Rectal smooth muscle tissue (tissue), 1 donor: ENCODE measurements at regions not wholly inside any gene's neighbourhood (a gene's known extent, or its start where the extent isn't known, plus 50 kb on each side); places are given as distances from the start of the nearest gene placed in this dataset.

Experiments
- H3K27ac ChIP-seq: one replicate; pipeline ENCODE4 v1.7.0; 2013; ENCODE audit warnings: low read depth, low read length, inconsistent platforms
- H3K27me3 ChIP-seq: one replicate; pipeline ENCODE4 v1.7.0; 2013; ENCODE audit warnings: low read length; ENCODE audit not compliant: control insufficient read depth, insufficient read depth
- H3K36me3 ChIP-seq: one replicate; pipeline ENCODE4 v1.7.0; 2013; ENCODE audit warnings: low read length; ENCODE audit not compliant: control insufficient read depth, insufficient read depth
- H3K4me1 ChIP-seq: one replicate; pipeline ENCODE4 v1.7.0; 2013; ENCODE audit warnings: low read length; ENCODE audit not compliant: control insufficient read depth, insufficient read depth
- H3K4me3 ChIP-seq: one replicate; pipeline ENCODE4 v1.7.0; 2013; ENCODE audit warnings: low read length
- H3K9ac ChIP-seq: one replicate; pipeline ENCODE4 v1.7.0; 2013; ENCODE audit warnings: low read length

- Histone ChIP-seq H3K9ac (no peak overlapping the region), H3K4me1 (no peaks in the 10 kb centered on the region), H3K27me3 (no peaks in the 10 kb centered on the region), H3K36me3 (no peaks in the 10 kb centered on the region), H3K4me3 (no peak overlapping the region), H3K27ac (no peak overlapping the region)
Observed at GRCh38 chr3:165434516-165434915, 238.3 kb upstream of the SLITRK3 start.

- no peaks in the 10 kb centered on the region for H3K27me3 ChIP-seq
- no peaks in the 10 kb centered on the region for H3K36me3 ChIP-seq
- no peak overlapping the region for H3K27ac ChIP-seq
- H3K4me1 ChIP-seq = no peaks in the 10 kb centered on the region
- no peak overlapping the region for H3K9ac ChIP-seq
- H3K4me3 ChIP-seq = no peak overlapping the region
Observed at GRCh38 chr3:165406425-165406824, 210.2 kb upstream of the SLITRK3 start.

GRCh38 chr3:165404357-165405027 lies 208.3 kb upstream of the SLITRK3 start:
- Histone ChIP-seq H3K9ac (no peak overlapping the region), H3K4me3 (no peak overlapping the region), H3K27ac (no peak overlapping the region), H3K27me3 (no peaks in the 10 kb centered on the region), H3K36me3 (no peaks in the 10 kb centered on the region), H3K4me1 (no peaks in the 10 kb centered on the region)

- no peak overlapping the region for H3K9ac ChIP-seq
- H3K4me3 ChIP-seq = no peak overlapping the region
- no peaks in the 10 kb centered on the region for H3K27me3 ChIP-seq
- H3K27ac ChIP-seq = no peak overlapping the region
- no peaks in the 10 kb centered on the region for H3K36me3 ChIP-seq
- H3K4me1 ChIP-seq = no peaks in the 10 kb centered on the region
Observed at GRCh38 chr3:165403666-165404065, 207.5 kb upstream of the SLITRK3 start.

- Histone ChIP-seq H3K4me1 (no peaks in the 10 kb centered on the region), H3K9ac (no peak overlapping the region), H3K36me3 (no peaks in the 10 kb centered on the region), H3K4me3 (no peak overlapping the region), H3K27me3 (no peaks in the 10 kb centered on the region), H3K27ac (no peak overlapping the region)
Observed at GRCh38 chr3:165395188-165395587, 199.0 kb upstream of the SLITRK3 start.

- H3K27me3 ChIP-seq = no peaks in the 10 kb centered on the region
- no peaks in the 10 kb centered on the region for H3K4me1 ChIP-seq
- H3K27ac ChIP-seq = no peak overlapping the region
- no peaks in the 10 kb centered on the region for H3K36me3 ChIP-seq
- no peak overlapping the region for H3K9ac ChIP-seq
- no peak overlapping the region for H3K4me3 ChIP-seq
Observed at GRCh38 chr3:165393461-165393860, 197.3 kb upstream of the SLITRK3 start.

GRCh38 chr3:165390166-165390565 lies 194.0 kb upstream of the SLITRK3 start:
- no peaks in the 10 kb centered on the region for H3K27me3 ChIP-seq
- H3K27ac ChIP-seq = no peak overlapping the region
- no peak overlapping the region for H3K4me3 ChIP-seq
- H3K4me1 ChIP-seq = no peaks in the 10 kb centered on the region
- H3K9ac ChIP-seq = no peak overlapping the region
- H3K36me3 ChIP-seq = no peaks in the 10 kb centered on the region

GRCh38 chr3:165389653-165390052 lies 193.5 kb upstream of the SLITRK3 start:
- H3K9ac ChIP-seq = no peak overlapping the region
- no peak overlapping the region for H3K27ac ChIP-seq
- H3K4me1 ChIP-seq = no peaks in the 10 kb centered on the region
- no peaks in the 10 kb centered on the region for H3K36me3 ChIP-seq
- no peak overlapping the region for H3K4me3 ChIP-seq
- no peaks in the 10 kb centered on the region for H3K27me3 ChIP-seq

GRCh38 chr3:165389064-165389463 lies 192.9 kb upstream of the SLITRK3 start:
- H3K27me3 ChIP-seq = no peaks in the 10 kb centered on the region
- H3K36me3 ChIP-seq = no peaks in the 10 kb centered on the region
- H3K9ac ChIP-seq = no peak overlapping the region
- no peak overlapping the region for H3K4me3 ChIP-seq
- H3K4me1 ChIP-seq = no peaks in the 10 kb centered on the region
- no peak overlapping the region for H3K27ac ChIP-seq

- Histone ChIP-seq H3K27me3 (no peaks in the 10 kb centered on the region), H3K4me1 (no peaks in the 10 kb centered on the region), H3K27ac (no peak overlapping the region), H3K4me3 (no peak overlapping the region), H3K36me3 (no peaks in the 10 kb centered on the region), H3K9ac (no peak overlapping the region)
Observed at GRCh38 chr3:165383381-165383780, 187.2 kb upstream of the SLITRK3 start.

GRCh38 chr3:165382672-165383071 lies 186.5 kb upstream of the SLITRK3 start:
- Histone ChIP-seq H3K4me1 (no peaks in the 10 kb centered on the region), H3K4me3 (no peak overlapping the region), H3K27me3 (no peaks in the 10 kb centered on the region), H3K27ac (no peak overlapping the region), H3K36me3 (no peaks in the 10 kb centered on the region), H3K9ac (no peak overlapping the region)

GRCh38 chr3:165378761-165379160 lies 182.6 kb upstream of the SLITRK3 start:
- H3K4me3 ChIP-seq = no peak overlapping the region
- H3K9ac ChIP-seq = no peak overlapping the region
- no peaks in the 10 kb centered on the region for H3K27me3 ChIP-seq
- no peaks in the 10 kb centered on the region for H3K4me1 ChIP-seq
- no peak overlapping the region for H3K27ac ChIP-seq
- H3K36me3 ChIP-seq = no peaks in the 10 kb centered on the region

- no peak overlapping the region for H3K4me3 ChIP-seq
- no peak overlapping the region for H3K9ac ChIP-seq
- H3K27ac ChIP-seq = no peak overlapping the region
- H3K4me1 ChIP-seq = no peaks in the 10 kb centered on the region
- no peaks in the 10 kb centered on the region for H3K27me3 ChIP-seq
- no peaks in the 10 kb centered on the region for H3K36me3 ChIP-seq
Observed at GRCh38 chr3:165359005-165359404, 162.8 kb upstream of the SLITRK3 start.
